HFFc6 (cell line): ENCODE measurements at regions not wholly inside any gene's neighbourhood (a gene's known extent, or its start where the extent isn't known, plus 50 kb on each side); places are given as distances from the start of the nearest gene placed in this dataset.

Experiments
- DNase-seq: peaks from one replicate; pipeline ENCODE4 v3.0.0-alpha.2; 2018
- H3K27ac Mint-ChIP-seq: 2 replicates; pipeline ENCODE4 v1.8.0; 2020; ENCODE audit warnings: mild to moderate bottlenecking, mixed read lengths
- H3K27me3 Mint-ChIP-seq: 2 replicates; pipeline ENCODE4 v1.8.0; 2021; ENCODE audit warnings: mild to moderate bottlenecking, moderate library complexity, mixed read lengths; ENCODE audit not compliant: insufficient read depth
- H3K36me3 Mint-ChIP-seq: 2 replicates; pipeline ENCODE4 v1.8.0; 2021; ENCODE audit warnings: low read depth, mixed read lengths
- H3K4me1 Mint-ChIP-seq: 2 replicates; pipeline ENCODE4 v1.8.0; 2020; ENCODE audit warnings: low read depth, mixed read lengths
- H3K4me3 Mint-ChIP-seq: 2 replicates; pipeline ENCODE4 v1.8.0; 2020; ENCODE audit warnings: mild to moderate bottlenecking, moderate library complexity, mixed read lengths
- H3K9me3 Mint-ChIP-seq: 2 replicates; pipeline ENCODE4 v1.8.0; 2020; ENCODE audit warnings: mild to moderate bottlenecking, mixed read lengths
- TF ChIP-seq, protein P1 (sequence below): fragments of 200-600 bp; sonication (generic); IDR thresholded peaks from 2 replicates; pipeline ENCODE4 v1.5.0; 2021; ENCODE audit warnings: antibody characterized with exemption, mild to moderate bottlenecking

DNA sequence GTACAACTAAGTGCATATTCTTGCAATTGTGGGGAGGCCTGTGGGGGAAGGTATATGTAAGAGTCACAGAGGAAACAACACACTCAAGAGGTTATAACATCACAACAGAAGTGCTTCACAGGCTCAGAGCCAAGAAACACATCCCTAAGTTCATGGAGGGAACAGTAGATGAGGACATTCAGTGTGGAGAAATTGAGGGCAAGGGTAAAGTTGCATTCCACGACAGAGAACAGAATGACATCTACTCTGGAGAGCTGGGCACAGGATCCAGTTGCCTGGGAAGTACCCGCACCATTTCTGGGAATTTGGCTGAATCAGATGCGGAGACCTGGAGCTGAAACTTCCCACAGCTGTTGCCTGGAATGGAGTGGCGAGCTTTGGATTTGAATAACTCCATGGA is 197.2 kb downstream of the NXNL2 start:
- TF ChIP-seq, protein P1, sequence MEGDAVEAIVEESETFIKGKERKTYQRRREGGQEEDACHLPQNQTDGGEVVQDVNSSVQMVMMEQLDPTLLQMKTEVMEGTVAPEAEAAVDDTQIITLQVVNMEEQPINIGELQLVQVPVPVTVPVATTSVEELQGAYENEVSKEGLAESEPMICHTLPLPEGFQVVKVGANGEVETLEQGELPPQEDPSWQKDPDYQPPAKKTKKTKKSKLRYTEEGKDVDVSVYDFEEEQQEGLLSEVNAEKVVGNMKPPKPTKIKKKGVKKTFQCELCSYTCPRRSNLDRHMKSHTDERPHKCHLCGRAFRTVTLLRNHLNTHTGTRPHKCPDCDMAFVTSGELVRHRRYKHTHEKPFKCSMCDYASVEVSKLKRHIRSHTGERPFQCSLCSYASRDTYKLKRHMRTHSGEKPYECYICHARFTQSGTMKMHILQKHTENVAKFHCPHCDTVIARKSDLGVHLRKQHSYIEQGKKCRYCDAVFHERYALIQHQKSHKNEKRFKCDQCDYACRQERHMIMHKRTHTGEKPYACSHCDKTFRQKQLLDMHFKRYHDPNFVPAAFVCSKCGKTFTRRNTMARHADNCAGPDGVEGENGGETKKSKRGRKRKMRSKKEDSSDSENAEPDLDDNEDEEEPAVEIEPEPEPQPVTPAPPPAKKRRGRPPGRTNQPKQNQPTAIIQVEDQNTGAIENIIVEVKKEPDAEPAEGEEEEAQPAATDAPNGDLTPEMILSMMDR: no peak
- no peaks in the 10 kb centered on the region for H3K27me3 Mint-ChIP-seq
- no peak overlapping the region for H3K4me3 Mint-ChIP-seq
- peak; percentile 11 for DNase-seq
- peak overlapping the region; percentile 36 for H3K27ac Mint-ChIP-seq
- H3K4me1 Mint-ChIP-seq: peaks cover 47% of the 10 kb centered on the region
- H3K36me3 Mint-ChIP-seq: peaks cover 6% of the 10 kb centered on the region; the same call in 1 of the 2 replicates
- no peaks in the 10 kb centered on the region; the same call in 1 of the 2 replicates for H3K9me3 Mint-ChIP-seq

DNA sequence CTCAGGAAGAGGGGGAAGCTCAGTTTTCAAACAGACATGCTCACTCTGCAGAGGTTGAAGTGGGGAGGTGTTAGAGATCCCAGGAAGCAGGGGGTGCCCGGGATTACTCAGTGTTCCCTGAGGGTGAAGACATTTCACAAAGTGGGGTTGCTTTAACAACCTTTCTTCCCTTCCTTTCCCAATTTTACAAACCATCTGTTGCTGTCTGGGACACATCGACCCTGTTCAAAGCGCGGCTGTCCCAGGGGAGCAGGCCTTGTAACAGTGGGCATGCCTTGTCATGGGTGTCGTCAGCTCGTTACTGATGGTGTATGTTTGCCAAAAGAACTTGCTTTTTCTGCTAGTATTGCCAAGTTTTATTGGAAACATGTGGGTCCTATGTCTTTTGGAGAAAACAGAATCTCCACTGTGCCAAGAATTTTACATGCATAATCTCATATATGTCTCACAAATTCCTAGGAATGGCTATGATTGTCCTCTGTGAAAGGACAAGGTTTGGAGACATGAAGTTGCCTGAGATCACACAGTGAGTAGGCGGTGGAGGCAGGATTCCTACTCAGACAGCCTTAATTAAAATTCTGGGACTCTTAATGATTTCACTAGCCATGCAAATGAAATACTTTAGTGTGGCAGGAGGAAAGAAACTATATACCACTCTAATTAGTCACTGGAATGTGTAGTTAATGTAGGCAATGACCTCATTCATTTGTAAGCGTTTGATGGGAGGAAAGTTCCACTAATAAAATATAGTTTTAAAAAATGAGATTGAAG is 198.9 kb downstream of the NXNL2 start:
- Mint-ChIP-seq H3K9me3 (no peaks in the 10 kb centered on the region; the same call in 1 of the 2 replicates), H3K36me3 (peaks cover 7% of the 10 kb centered on the region; the same call in 1 of the 2 replicates), H3K27me3 (no peaks in the 10 kb centered on the region), H3K27ac (peak overlapping the region; percentile 89), H3K4me3 (peak overlapping the region; percentile 66), H3K4me1 (peaks cover 64% of the 10 kb centered on the region)
- DNase-seq: peak; percentile 51
- TF ChIP-seq, protein P1: no peak

DNA sequence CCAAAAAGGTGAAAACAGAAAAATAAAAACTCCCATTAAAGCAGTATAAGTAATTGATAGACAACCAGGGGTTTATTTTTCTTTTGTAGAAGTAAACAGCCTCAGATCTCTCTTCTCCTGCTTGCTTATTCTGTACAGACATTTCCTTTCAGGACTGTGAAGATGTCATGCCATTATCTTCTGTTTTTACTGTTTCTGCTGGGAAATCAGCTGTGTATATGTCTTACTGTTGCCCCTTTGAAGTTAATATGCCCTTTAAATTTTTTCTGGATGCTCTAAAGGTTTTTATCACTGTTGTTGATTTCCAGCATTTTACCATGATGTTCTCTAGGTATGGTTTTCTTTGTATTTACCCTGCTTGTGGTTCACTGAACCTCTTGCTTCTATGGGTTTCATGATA is 199.5 kb downstream of the NXNL2 start:
- H3K4me3 Mint-ChIP-seq: no peak overlapping the region
- DNase-seq: no peak
- no peaks in the 10 kb centered on the region; the same call in 1 of the 2 replicates for H3K9me3 Mint-ChIP-seq
- H3K27ac Mint-ChIP-seq: peak overlapping the region; percentile 89
- TF ChIP-seq, protein P1: no peak
- peaks cover 7% of the 10 kb centered on the region; the same call in 1 of the 2 replicates for H3K36me3 Mint-ChIP-seq
- no peaks in the 10 kb centered on the region for H3K27me3 Mint-ChIP-seq
- peaks cover 71% of the 10 kb centered on the region for H3K4me1 Mint-ChIP-seq

DNA sequence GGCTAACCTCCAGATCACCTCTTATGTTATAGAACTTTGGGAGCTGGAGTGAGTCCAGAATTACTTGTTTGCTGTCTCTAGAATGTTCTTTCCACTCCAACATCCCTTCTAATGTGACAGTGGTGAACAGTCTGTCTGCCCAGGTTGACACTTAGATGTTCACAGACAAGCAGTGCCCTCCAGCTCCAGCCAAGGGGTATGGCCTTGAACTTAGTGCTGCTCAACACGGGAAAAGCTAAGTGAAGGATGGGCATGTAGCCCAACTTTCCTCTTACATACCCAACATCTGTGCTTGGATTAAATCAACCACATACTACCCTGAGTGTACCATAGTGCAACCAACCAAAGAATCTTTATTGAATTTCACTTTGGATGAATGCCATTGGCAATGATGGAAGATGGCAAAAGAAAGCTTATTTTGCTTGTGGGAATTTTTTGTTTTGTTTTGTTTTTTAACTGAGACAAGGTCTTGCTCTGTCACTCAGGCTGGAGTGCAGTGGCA is 201.2 kb downstream of the NXNL2 start:
- H3K27ac Mint-ChIP-seq: no peak overlapping the region
- H3K4me1 Mint-ChIP-seq: peaks cover 87% of the 10 kb centered on the region
- H3K27me3 Mint-ChIP-seq: no peaks in the 10 kb centered on the region
- TF ChIP-seq, protein P1: no peak
- H3K9me3 Mint-ChIP-seq: no peaks in the 10 kb centered on the region; the same call in 1 of the 2 replicates
- no peak overlapping the region for H3K4me3 Mint-ChIP-seq
- DNase-seq: no peak
- peaks cover 13% of the 10 kb centered on the region; the same call in 1 of the 2 replicates for H3K36me3 Mint-ChIP-seq

DNA sequence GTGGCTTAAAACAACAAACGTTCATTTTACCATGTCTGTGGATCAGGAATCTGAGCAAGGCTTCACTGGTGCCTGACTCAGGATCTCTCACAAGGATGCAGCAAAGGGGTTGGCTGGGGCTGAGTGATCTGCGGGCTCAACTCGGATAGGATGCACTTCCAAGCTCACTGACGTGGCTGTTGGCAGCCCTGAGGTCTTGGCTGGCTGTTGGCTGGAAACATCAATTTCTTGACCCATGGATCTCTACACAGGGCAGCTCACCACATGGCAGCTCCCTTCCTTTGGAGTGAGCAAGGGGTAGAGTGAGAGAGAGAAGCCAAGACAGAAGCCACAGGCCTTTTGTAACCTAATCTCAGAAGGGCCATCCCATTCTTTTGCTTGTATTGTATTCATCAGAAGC is 202.1 kb downstream of the NXNL2 start:
- no peak overlapping the region for H3K4me3 Mint-ChIP-seq
- TF ChIP-seq, protein P1: no peak
- no peaks in the 10 kb centered on the region; the same call in 1 of the 2 replicates for H3K9me3 Mint-ChIP-seq

More for the DNA sequence above, 202.1 kb downstream of the NXNL2 start:
- no peak for DNase-seq
- H3K36me3 Mint-ChIP-seq: peaks cover 15% of the 10 kb centered on the region; the same call in 1 of the 2 replicates
- peaks cover 84% of the 10 kb centered on the region for H3K4me1 Mint-ChIP-seq
- H3K27ac Mint-ChIP-seq: no peak overlapping the region; the same call in 1 of the 2 replicates
- H3K27me3 Mint-ChIP-seq: no peaks in the 10 kb centered on the region; the same call in 1 of the 2 replicates
